Heart right ventricle (tissue), 16 donors: ENCODE measurements at regions not wholly inside any gene's neighbourhood (a gene's known extent, or its start where the extent isn't known, plus 50 kb on each side); places are given as distances from the start of the nearest gene placed in this dataset.

ENCODE experiments used
- ATAC-seq, 8 donors: fragments of 200-7000 bp; cut with Tn5 transposase; one replicate each; pipeline ENCODE4 v1.9.1; 2020; ENCODE audit warnings: mild to moderate bottlenecking in 8 of 8, moderate library complexity in 8 of 8, moderate number of reproducible peaks in 1 of 8
- DNase-seq, 2 donors: peaks; one replicate each; pipeline ENCODE4 v3.0.0-alpha.2; 2020
- H3K27ac ChIP-seq, 10 donors: fragments of 200-600 bp; sonication (generic) in 2 of 10; one replicate each; pipeline versions ENCODE4 v1.5.0 to v1.8.0; 2020 to 2022; ENCODE audit warnings: mild to moderate bottlenecking in 3 of 10
- H3K27me3 ChIP-seq, 7 donors: fragments of 200-600 bp; one replicate each; pipeline ENCODE4 v1.8.0; 2021 to 2022; ENCODE audit warnings: mild to moderate bottlenecking in 2 of 7
- H3K36me3 ChIP-seq, 9 donors: fragments of 200-600 bp; sonication (generic) in 1 of 9; one replicate each; pipeline versions ENCODE4 v1.5.0 to v1.8.0; 2020 to 2022; ENCODE audit warnings: mild to moderate bottlenecking in 2 of 9
- H3K4me1 ChIP-seq, 9 donors: fragments of 200-600 bp; sonication (generic) in 1 of 9; one replicate each; pipeline versions ENCODE4 v1.5.0 to v1.8.0; 2020 to 2022; ENCODE audit warnings: mild to moderate bottlenecking in 4 of 9
- H3K4me3 ChIP-seq, 10 donors: fragments of 200-600 bp; sonication (generic) in 2 of 10; one replicate each; pipeline versions ENCODE4 v1.5.0 to v1.8.0; 2020 to 2022; ENCODE audit warnings: mild to moderate bottlenecking in 7 of 10, moderate library complexity in 2 of 10
- H3K9me3 ChIP-seq, 11 donors: fragments of 200-600 bp in 10 of 11; sonication (generic) in 2 of 11; one replicate each; pipeline versions ENCODE4 v1.5.0 to v1.8.0; 2013 to 2022; ENCODE audit warnings: mild to moderate bottlenecking in 2 of 11, control low read depth in 1 of 11, moderate library complexity in 1 of 11
- WGBS, 2 donors: extraction: QIAGEN DNeasy Blood & Tissue Kit; methylation state at CpG; one replicate each; pipeline ENCODE4 v1.1.7; 2013; ENCODE audit warnings: inconsistent platforms in 1 of 2; 5-methylcytosine and 5-hydroxymethylcytosine counted together
- intact Hi-C, 10 donors: fragments of 100-400 bp; cut with DNase I; formaldehyde crosslinking; loops; one replicate each; pipeline versions ENCODE4 v1.11.1 to v1.14.2; 2022
- TF ChIP-seq, protein P1 (sequence below), 9 donors: fragments of 200-600 bp; sonication (generic) in 2 of 9; IDR thresholded peaks; one replicate each; pipeline versions ENCODE4 v1.5.0 to v1.8.0; 2021 to 2022; ENCODE audit warnings: antibody characterized with exemption in 9 of 9, mild to moderate bottlenecking in 5 of 9, moderate library complexity in 1 of 9
- donor health status: Arrhythmogenic right ventricular cardiomyopathy.
- donor health status: ischemic (EF 13 %, LVEDD 7.1; RV severe dilation, severe dysfunction).
- donor health status: healthy with polysubstance abuse.
- donor health status: DM: no; HTN: yes; CAD: no.
- donor health status: DM: no; HTN: no; CAD: no.
- donor health status: ischemic (EF 25% LVEDD 6.9; RV normal size, moderate dysfunction).
- donor health status: ischemic (EF 25% LVEDD 5.7; RV mildly dilated, moderate dysfunction).
- donor health status: healthy.
- donor health status: DM: yes; HTN: yes; CAD: no.
- donor health status: Ischemic cardiomyopathy.
- donor health status: ischemic (EF 35%, LVEDD 5.7; RV mildly dilated, moderate dysfunction).
- donor health status: nonischemic (EF 11% LVEDD 7.7; RV severe dilation, severe dysfunction).
- donor health status: DM: yes; HTN: yes; CAD: no.
- donor health status: PGD.
- donor health status: ischemic (EF 29% LVEDD 5.4; RV normal size, mild dysfunction).
- donor health status: nonischemic (EF 23%, LVEDD 6.1; RV moderate dilation, normal function).

DNA sequence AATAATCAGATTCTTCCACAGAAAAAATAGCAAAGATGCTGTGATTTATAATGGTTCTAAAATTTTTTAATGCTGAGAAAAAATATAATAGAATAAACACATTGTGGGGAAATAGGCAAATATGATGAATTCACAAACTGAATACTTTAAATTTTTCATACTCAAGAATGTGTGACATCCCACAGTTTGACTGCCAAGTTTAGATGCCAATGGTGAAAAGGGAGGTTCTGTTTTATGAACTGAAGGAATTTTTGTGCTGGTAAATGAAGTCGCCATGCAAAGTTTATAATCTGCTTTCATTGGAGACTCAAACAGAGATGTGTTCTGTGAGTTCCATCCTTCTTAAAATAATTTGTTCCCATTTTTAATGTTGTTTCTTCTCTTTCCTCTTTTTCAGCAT lies 367.5 kb upstream of the ADAMTS16 start:
- Histone ChIP-seq H3K4me3 (no peak overlapping the region), H3K36me3 (no peaks in the 10 kb centered on the region), H3K27me3 (no peaks in the 10 kb centered on the region), H3K27ac (no peak overlapping the region), H3K9me3 (peaks cover 0 to 12% (median 0%) of the 10 kb centered on the region in 11 donors), H3K4me1 (no peaks in the 10 kb centered on the region)
- ATAC-seq (no peak), DNase-seq (no peak)
- TF ChIP-seq, protein P1, sequence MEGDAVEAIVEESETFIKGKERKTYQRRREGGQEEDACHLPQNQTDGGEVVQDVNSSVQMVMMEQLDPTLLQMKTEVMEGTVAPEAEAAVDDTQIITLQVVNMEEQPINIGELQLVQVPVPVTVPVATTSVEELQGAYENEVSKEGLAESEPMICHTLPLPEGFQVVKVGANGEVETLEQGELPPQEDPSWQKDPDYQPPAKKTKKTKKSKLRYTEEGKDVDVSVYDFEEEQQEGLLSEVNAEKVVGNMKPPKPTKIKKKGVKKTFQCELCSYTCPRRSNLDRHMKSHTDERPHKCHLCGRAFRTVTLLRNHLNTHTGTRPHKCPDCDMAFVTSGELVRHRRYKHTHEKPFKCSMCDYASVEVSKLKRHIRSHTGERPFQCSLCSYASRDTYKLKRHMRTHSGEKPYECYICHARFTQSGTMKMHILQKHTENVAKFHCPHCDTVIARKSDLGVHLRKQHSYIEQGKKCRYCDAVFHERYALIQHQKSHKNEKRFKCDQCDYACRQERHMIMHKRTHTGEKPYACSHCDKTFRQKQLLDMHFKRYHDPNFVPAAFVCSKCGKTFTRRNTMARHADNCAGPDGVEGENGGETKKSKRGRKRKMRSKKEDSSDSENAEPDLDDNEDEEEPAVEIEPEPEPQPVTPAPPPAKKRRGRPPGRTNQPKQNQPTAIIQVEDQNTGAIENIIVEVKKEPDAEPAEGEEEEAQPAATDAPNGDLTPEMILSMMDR (IDR thresholded peaks at IDR 0.05): no peak
- 71 to 76% methylated on average over 1 of the region's 1 CpG for WGBS, 2 donors
- intact Hi-C loops: no loop called here

DNA sequence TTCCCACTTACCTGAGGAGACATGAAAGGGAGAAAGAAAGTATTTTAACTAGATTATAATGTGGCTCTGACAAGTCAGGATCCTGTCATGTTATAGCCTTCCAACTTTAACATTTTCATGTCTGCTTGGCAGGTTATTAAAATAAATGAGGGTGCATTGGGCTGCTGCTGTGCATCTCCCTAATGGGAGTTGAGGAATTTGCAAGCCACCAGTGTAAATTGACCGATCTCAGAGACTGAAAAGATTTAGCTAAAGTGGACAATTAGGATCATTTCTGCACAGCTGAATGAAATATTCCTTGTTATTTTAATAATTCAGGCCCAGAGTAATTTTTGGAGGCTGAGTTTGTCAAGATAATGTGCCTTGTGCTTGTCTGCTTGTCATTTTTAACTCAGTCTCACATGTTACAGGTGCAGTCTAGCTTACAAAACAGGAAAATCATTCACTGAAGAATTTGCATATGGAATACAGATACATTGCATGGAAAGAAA lies 366.3 kb upstream of the ADAMTS16 start:
- intact Hi-C loops: no loop called here
- Histone ChIP-seq H3K27ac (no peak overlapping the region), H3K36me3 (no peaks in the 10 kb centered on the region), H3K9me3 (peaks cover 0 to 12% (median 0%) of the 10 kb centered on the region in 11 donors), H3K27me3 (no peaks in the 10 kb centered on the region), H3K4me3 (no peak overlapping the region), H3K4me1 (no peaks in the 10 kb centered on the region)
- WGBS, 2 donors: 68 to 77% methylated on average over 1 of the region's 1 CpG
- DNase-seq (no peak), ATAC-seq (no peak)
- TF ChIP-seq, protein P1 (IDR thresholded peaks at IDR 0.05): no peak

DNA sequence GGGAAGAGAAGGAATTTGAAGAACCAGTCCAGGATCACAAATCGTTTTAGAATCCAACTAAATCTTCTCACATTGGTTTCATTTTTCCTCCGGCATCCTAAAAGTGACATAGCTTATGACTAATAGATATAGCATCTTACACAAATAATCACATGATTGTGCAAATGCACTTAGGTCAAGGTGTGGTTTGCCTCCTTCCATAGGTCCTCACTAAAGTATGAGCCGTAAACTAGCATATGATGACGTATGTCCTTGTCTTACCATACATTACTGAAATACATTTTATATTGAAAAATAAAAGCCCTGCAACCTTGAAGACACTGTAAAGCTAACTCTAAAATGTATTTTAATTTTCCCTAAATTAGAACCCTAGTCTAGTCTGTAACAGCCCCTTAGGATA lies 362.7 kb upstream of the ADAMTS16 start:
- H3K4me3 ChIP-seq: no peak overlapping the region
- DNase-seq: no peak
- no peak for ATAC-seq
- intact Hi-C loops: no loop called here
- no peaks in the 10 kb centered on the region for H3K27me3 ChIP-seq
- 84 to 89% methylated on average over 4 of the region's 4 CpGs for WGBS, 2 donors
- no peak overlapping the region for H3K27ac ChIP-seq
- H3K4me1 ChIP-seq: no peaks in the 10 kb centered on the region
- peaks cover 0 to 3% (median 0%) of the 10 kb centered on the region in 11 donors for H3K9me3 ChIP-seq
- no peaks in the 10 kb centered on the region for H3K36me3 ChIP-seq
- TF ChIP-seq, protein P1 (IDR thresholded peaks at IDR 0.05): no peak

DNA sequence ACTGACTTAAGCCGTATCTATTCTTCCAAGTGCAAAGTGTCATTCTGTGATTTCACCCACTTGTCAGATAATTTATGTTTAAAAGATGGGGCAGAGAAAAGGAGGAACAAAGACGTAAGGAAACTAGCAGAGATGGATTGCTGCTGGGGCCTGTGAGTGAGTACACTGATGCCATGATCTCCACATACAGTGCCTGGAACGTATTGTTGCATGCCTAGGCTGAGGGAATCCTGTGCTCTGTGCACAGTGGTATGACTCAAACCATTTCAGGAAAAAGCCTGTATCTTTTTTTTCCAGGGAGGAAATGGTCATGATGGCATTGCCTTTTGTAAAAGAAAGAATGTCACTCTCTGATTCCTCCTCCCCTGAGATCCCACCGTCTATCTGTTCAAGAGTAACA lies 359.5 kb upstream of the ADAMTS16 start:
- H3K36me3 ChIP-seq: no peaks in the 10 kb centered on the region
- no peak for ATAC-seq
- H3K27ac ChIP-seq: no peak overlapping the region
- H3K27me3 ChIP-seq: no peaks in the 10 kb centered on the region
- no peak for DNase-seq
- intact Hi-C loops: no loop called here
- 37 to 45% methylated on average over 4 of the region's 4 CpGs for WGBS, 2 donors
- no peaks in the 10 kb centered on the region for H3K4me1 ChIP-seq
- no peak overlapping the region for H3K4me3 ChIP-seq
- TF ChIP-seq, protein P1 (IDR thresholded peaks at IDR 0.05): no peak
- peaks cover 0 to 14% (median 0%) of the 10 kb centered on the region in 11 donors for H3K9me3 ChIP-seq
